ENCODE measurements at regions not wholly inside any gene's neighbourhood (a gene's known extent, or its start where the extent isn't known, plus 50 kb on each side); places are given as distances from the start of the nearest gene placed in this dataset.

DNA sequence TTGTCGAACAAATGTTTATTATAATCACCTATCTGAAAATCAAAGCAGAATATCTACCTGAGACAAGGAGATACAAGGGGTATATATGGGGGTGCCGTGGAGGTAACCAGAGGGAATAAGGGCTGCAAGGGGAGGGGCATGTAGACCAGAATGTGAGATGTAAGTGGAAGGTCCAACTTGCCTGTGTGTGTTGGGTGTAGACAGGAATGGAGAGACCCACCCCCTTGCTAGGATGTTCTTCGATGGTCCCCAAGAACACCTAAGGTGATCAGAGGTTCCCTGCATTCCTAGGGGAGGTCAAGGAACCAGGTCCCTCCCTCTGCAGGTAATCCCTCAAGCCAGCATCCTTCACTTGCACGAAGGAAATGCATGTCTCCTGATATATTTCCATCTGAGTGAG is 167.9 kb downstream of the DICER1 start:
- H3K27me3 Mint-ChIP-seq = peaks cover 5% of the 10 kb centered on the region
- no peaks in the 10 kb centered on the region for H3K4me1 Mint-ChIP-seq (ENCODE audit: low read depth)
- H3K9me3 Mint-ChIP-seq (ENCODE audit: low read depth) = peaks cover 3% of the 10 kb centered on the region
- TF ChIP-seq CTCF (IDR thresholded peaks at IDR 0.05; ENCODE audit: unreplicated experiment) = no peak
- H3K4me3 Mint-ChIP-seq (ENCODE audit: low read depth) = no peak overlapping the region
- H3K36me3 Mint-ChIP-seq (ENCODE audit: insufficient read depth) = no peaks in the 10 kb centered on the region
- no peak overlapping the region for H3K27ac Mint-ChIP-seq
- DNase-seq (ENCODE audit: low spot score, unreplicated experiment) = no peak

- H3K27me3 Mint-ChIP-seq = peaks cover 3% of the 10 kb centered on the region
These were observed 169.9 kb downstream of the DICER1 start for GRCh38 chr14:94987409-94987808.

GRCh38 chr14:94979891-94980290 is 177.4 kb downstream of the DICER1 start:
- Mint-ChIP-seq H3K4me3 (ENCODE audit: low read depth) (no peak overlapping the region), H3K4me1 (ENCODE audit: low read depth) (peaks cover 4% of the 10 kb centered on the region), H3K9me3 (ENCODE audit: low read depth) (no peaks in the 10 kb centered on the region), H3K36me3 (ENCODE audit: insufficient read depth) (no peaks in the 10 kb centered on the region), H3K27ac (no peak overlapping the region), H3K27me3 (no peaks in the 10 kb centered on the region)
- DNase-seq (ENCODE audit: low spot score, unreplicated experiment) = no peak
- TF ChIP-seq CTCF (IDR thresholded peaks at IDR 0.05; ENCODE audit: unreplicated experiment) = no peak

More at GRCh38 chr14:94987409-94987808, 169.9 kb downstream of the DICER1 start:
- Mint-ChIP-seq H3K36me3 (ENCODE audit: insufficient read depth) (no peaks in the 10 kb centered on the region), H3K4me3 (ENCODE audit: low read depth) (no peak overlapping the region), H3K4me1 (ENCODE audit: low read depth) (no peaks in the 10 kb centered on the region), H3K27ac (no peak overlapping the region), H3K9me3 (ENCODE audit: low read depth) (peaks cover 3% of the 10 kb centered on the region)
- no peak for DNase-seq (ENCODE audit: low spot score, unreplicated experiment)
- TF ChIP-seq CTCF (IDR thresholded peaks at IDR 0.05; ENCODE audit: unreplicated experiment) = no peak

- no peak overlapping the region for H3K27ac Mint-ChIP-seq
- H3K36me3 Mint-ChIP-seq (ENCODE audit: insufficient read depth) = no peaks in the 10 kb centered on the region
- no peak for TF ChIP-seq CTCF (IDR thresholded peaks at IDR 0.05; ENCODE audit: unreplicated experiment)
- DNase-seq (ENCODE audit: low spot score, unreplicated experiment) = no peak
- peaks cover under 1% of the 10 kb centered on the region for H3K27me3 Mint-ChIP-seq
- H3K9me3 Mint-ChIP-seq (ENCODE audit: low read depth) = no peaks in the 10 kb centered on the region
- H3K4me1 Mint-ChIP-seq (ENCODE audit: low read depth) = peaks cover 12% of the 10 kb centered on the region
- H3K4me3 Mint-ChIP-seq (ENCODE audit: low read depth) = no peak overlapping the region
These were observed 180.3 kb downstream of the DICER1 start for GRCh38 chr14:94977016-94977415.

GRCh38 chr14:94975366-94975765 is 182.0 kb downstream of the DICER1 start:
- no peaks in the 10 kb centered on the region for H3K36me3 Mint-ChIP-seq (ENCODE audit: insufficient read depth)
- DNase-seq (ENCODE audit: low spot score, unreplicated experiment) = no peak
- H3K27me3 Mint-ChIP-seq = peaks cover 4% of the 10 kb centered on the region
- H3K27ac Mint-ChIP-seq = no peak overlapping the region
- no peaks in the 10 kb centered on the region for H3K9me3 Mint-ChIP-seq (ENCODE audit: low read depth)
- TF ChIP-seq CTCF (IDR thresholded peaks at IDR 0.05; ENCODE audit: unreplicated experiment) = no peak
- H3K4me3 Mint-ChIP-seq (ENCODE audit: low read depth) = no peak overlapping the region
- peaks cover 11% of the 10 kb centered on the region for H3K4me1 Mint-ChIP-seq (ENCODE audit: low read depth)

Measured in progenitor cell of endocrine pancreas (in vitro differentiated cells).